A673 (cell line): ENCODE measurements at regions not wholly inside any gene's neighbourhood (a gene's known extent, or its start where the extent isn't known, plus 50 kb on each side); places are given as distances from the start of the nearest gene placed in this dataset.

ENCODE experiments used
- BruUV-seq: library from RNA; stranded (reverse); fragments of 400-500 nt; replicated peaks from 2 replicates; lab custom pipeline; 2021; lab: Mats Ljungman, UMichigan
- CTCF ChIA-PET: fragments of 300-600 bp; sonication (Branson Sonifier 250); formaldehyde crosslinking; loops from one replicate; lab custom pipeline; 2022; ENCODE audit warnings: antibody characterized with exemption; lab: Charles Lee
- POLR2A ChIA-PET: fragments of 300-600 bp; sonication (Branson Sonifier 250); formaldehyde crosslinking; loops from one replicate; lab custom pipeline; 2022; ENCODE audit warnings: antibody characterized with exemption; ENCODE audit not compliant: low non-redundant PET; lab: Charles Lee
- DNase-seq: peaks from one replicate; pipeline ENCODE4 v3.0.0-alpha.2; 2015; ENCODE audit warnings: low spot score
- H3K27ac ChIP-seq: fragments of 200-600 bp; sonication (generic); 2 replicates; pipeline ENCODE4 v1.5.1; 2016; ENCODE audit warnings: mixed run types, low read depth, mild to moderate bottlenecking, mixed read lengths, antibody characterized with exemption, low read length; ENCODE audit not compliant: poor library complexity, severe bottlenecking
- H3K27me3 ChIP-seq: fragments of 200-600 bp; sonication (generic); replicated peaks from 2 replicates; pipeline ENCODE4 v1.6.1; 2017; ENCODE audit warnings: mixed run types, low read depth, mild to moderate bottlenecking, mixed read lengths, antibody characterized with exemption, low read length; ENCODE audit not compliant: insufficient read depth, poor library complexity
- H3K36me3 ChIP-seq: fragments of 200-600 bp; sonication (generic); 2 replicates; pipeline ENCODE4 v1.6.1; 2016; ENCODE audit warnings: mixed run types, mild to moderate bottlenecking, mixed read lengths, antibody characterized with exemption, low read length; ENCODE audit not compliant: insufficient read depth, poor library complexity, severe bottlenecking
- H3K4me1 ChIP-seq: fragments of 200-600 bp; sonication (generic); 2 replicates; pipeline ENCODE4 v1.6.1; 2017; ENCODE audit warnings: mixed run types, mild to moderate bottlenecking, mixed read lengths, antibody characterized with exemption, low read length; ENCODE audit not compliant: insufficient read depth, poor library complexity, severe bottlenecking
- H3K4me3 ChIP-seq: fragments of 200-600 bp; sonication (generic); 2 replicates; pipeline ENCODE4 v1.5.1; 2016; ENCODE audit warnings: low read depth, mixed run types, mild to moderate bottlenecking, mixed read lengths, low read length; ENCODE audit not compliant: poor library complexity, severe bottlenecking
- H3K9me3 ChIP-seq: fragments of 200-600 bp; sonication (generic); 2 replicates; pipeline ENCODE4 v1.6.1; 2016; ENCODE audit warnings: mixed run types, low read depth, mild to moderate bottlenecking, mixed read lengths, antibody characterized with exemption, low read length; ENCODE audit not compliant: poor library complexity, severe bottlenecking
- EZH2 ChIP-seq: fragments of 200-600 bp; sonication (generic); IDR thresholded peaks from 2 replicates; pipeline ENCODE4 v1.6.1; 2017; ENCODE audit warnings: borderline replicate concordance, low read depth, mild to moderate bottlenecking, mixed read lengths, antibody characterized with exemption, low read length; ENCODE audit not compliant: poor library complexity, severe bottlenecking
- intact Hi-C: fragments of 100-400 bp; cut with micrococcal nuclease; formaldehyde crosslinking; loops from one replicate; pipeline ENCODE4 v1.10.0; 2022; ENCODE audit not compliant: unreplicated experiment
- TF ChIP-seq, protein P1 (sequence below): fragments of 300-800, 200-600 bp; sonication (generic); conservative IDR thresholded peaks from 2 replicates; pipeline ENCODE4 v1.5.1; 2017; ENCODE audit warnings: low read depth, mild to moderate bottlenecking, antibody characterized with exemption, low read length, moderate library complexity, mixed read lengths

DNA sequence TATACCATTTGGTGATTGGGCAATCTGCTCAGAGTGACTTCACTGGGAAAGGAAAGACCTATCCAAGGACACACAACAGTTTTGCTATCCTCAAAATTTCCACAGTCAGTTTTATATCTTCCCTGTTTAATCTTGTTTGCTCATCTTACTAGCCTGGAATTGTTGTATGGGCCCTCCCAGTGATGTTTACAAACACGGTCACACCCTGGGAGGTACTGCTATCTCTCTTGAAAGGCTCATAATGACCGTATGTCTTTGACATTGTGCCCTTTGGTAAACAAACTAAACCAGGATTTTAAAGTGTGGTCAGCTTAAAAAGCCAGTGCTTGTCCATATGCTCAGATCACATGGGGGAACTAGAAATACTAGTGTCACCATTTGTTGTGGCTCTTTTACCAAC is 277.0 kb downstream of the CDH2 start:
- no peaks in the 10 kb centered on the region for H3K9me3 ChIP-seq
- no peak overlapping the region for H3K27ac ChIP-seq
- intact Hi-C loops, result no loop called here
- H3K27me3 ChIP-seq, result peaks cover 25% of the 10 kb centered on the region
- H3K36me3 ChIP-seq, result no peaks in the 10 kb centered on the region
- no peak overlapping the region for H3K4me3 ChIP-seq
- BruUV-seq, result no TSS peak
- H3K4me1 ChIP-seq, result no peaks in the 10 kb centered on the region
- POLR2A ChIA-PET, result no interaction called here
- DNase-seq, result no peak
- CTCF ChIA-PET, result no interaction called here
- no peak for TF ChIP-seq EZH2
- TF ChIP-seq, protein P1, sequence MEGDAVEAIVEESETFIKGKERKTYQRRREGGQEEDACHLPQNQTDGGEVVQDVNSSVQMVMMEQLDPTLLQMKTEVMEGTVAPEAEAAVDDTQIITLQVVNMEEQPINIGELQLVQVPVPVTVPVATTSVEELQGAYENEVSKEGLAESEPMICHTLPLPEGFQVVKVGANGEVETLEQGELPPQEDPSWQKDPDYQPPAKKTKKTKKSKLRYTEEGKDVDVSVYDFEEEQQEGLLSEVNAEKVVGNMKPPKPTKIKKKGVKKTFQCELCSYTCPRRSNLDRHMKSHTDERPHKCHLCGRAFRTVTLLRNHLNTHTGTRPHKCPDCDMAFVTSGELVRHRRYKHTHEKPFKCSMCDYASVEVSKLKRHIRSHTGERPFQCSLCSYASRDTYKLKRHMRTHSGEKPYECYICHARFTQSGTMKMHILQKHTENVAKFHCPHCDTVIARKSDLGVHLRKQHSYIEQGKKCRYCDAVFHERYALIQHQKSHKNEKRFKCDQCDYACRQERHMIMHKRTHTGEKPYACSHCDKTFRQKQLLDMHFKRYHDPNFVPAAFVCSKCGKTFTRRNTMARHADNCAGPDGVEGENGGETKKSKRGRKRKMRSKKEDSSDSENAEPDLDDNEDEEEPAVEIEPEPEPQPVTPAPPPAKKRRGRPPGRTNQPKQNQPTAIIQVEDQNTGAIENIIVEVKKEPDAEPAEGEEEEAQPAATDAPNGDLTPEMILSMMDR, result no peak

DNA sequence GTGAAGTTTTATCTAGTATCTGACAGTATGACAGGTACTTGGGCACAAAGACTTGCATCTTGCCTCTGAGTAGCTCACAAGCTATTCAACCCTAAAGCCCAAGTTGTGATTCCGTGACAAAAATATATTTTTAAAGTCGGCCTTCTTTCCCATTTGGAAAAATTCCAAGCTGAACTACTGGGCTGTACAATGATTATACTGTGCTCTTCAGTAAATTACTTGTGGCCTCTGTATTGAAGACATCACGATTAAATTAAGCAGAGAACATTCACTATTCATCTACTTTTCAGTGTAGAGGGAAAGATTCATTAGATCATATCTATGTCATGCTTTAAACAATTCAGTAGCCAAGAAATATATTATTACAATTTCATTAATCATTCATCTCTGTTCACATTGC is 282.2 kb downstream of the CDH2 start:
- no peaks in the 10 kb centered on the region for H3K9me3 ChIP-seq
- TF ChIP-seq, protein P1, result no peak
- TF ChIP-seq EZH2, result no peak
- DNase-seq, result no peak
- no TSS peak for BruUV-seq
- H3K27ac ChIP-seq, result no peak overlapping the region
- POLR2A ChIA-PET, result no interaction called here
- H3K4me1 ChIP-seq, result no peaks in the 10 kb centered on the region
- no peak overlapping the region for H3K4me3 ChIP-seq
- intact Hi-C loops, result no loop called here
- H3K36me3 ChIP-seq, result no peaks in the 10 kb centered on the region
- peaks cover 54% of the 10 kb centered on the region for H3K27me3 ChIP-seq
- CTCF ChIA-PET, result no interaction called here

DNA sequence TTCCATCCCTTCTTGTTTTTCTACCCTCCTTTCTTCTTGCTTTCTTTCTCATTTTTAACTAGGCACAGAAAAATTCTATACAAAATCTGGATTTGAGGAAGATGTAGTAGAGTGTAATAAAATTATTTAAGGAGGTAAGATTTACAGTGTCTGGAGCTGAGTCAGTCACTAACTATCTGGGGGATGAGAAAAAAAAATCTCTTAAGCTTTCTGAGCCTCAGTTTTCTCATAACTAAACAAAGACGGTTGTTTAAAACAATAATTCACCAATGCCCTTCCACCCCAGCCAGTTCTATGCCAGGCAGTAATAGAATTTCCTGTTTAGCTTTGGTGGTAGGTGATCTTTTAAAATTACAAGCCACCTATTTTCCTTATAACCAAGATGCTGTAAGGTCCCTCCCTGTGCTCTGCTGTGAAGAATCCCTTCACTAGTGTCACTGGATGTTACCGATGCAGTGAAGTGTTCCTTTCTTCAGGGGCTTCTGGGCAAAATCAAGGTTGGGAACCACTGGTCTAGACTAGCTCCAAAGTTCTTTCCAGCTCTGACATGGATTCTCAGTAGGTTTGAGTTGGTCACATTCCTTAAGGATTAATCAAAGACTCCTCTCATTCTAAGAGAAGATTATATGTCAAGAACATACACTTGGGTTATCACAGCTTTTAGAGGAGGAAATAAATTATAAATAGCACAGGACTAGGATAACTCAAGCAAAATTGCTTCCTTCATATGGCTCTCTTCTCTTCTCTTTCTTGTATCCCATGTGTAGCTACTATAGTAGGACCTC is 289.0 kb downstream of the CDH2 start:
- Histone ChIP-seq H3K4me1 (no peaks in the 10 kb centered on the region), H3K27ac (no peak overlapping the region), H3K9me3 (no peaks in the 10 kb centered on the region), H3K27me3 (peaks cover 45% of the 10 kb centered on the region), H3K4me3 (no peak overlapping the region), H3K36me3 (no peaks in the 10 kb centered on the region)
- ChIA-PET POLR2A (no interaction called here), CTCF (no interaction called here)
- BruUV-seq, result no TSS peak
- intact Hi-C loops, result no loop called here
- no peak for TF ChIP-seq EZH2
- TF ChIP-seq, protein P1, result no peak
- no peak for DNase-seq
